GM12864 (cell line): ENCODE measurements at regions not wholly inside any gene's neighbourhood (a gene's known extent, or its start where the extent isn't known, plus 50 kb on each side); places are given as distances from the start of the nearest gene placed in this dataset.

Source experiments
- DNase-seq: peaks from one replicate; pipeline ENCODE4 v3.0.0-alpha.2; 2011; ENCODE audit warnings: low read depth
- H3K4me3 ChIP-seq: 2 replicates; pipeline ENCODE4 v1.5.1; 2011; ENCODE audit warnings: mild to moderate bottlenecking, low read depth, low read length, control low read depth
- CTCF ChIP-seq: IDR thresholded peaks from 2 replicates; pipeline ENCODE4 v1.5.1; 2011; ENCODE audit warnings: low read depth, mild to moderate bottlenecking, moderate library complexity, low read length, control low read depth, inconsistent platforms; ENCODE audit errors: missing control alignments

- no peak for DNase-seq
- no peak for TF ChIP-seq CTCF
- no peak overlapping the region for H3K4me3 ChIP-seq
These were observed 63.8 kb upstream of the DAPK1 start for GRCh38 chr9:87433853-87434252.

DNA sequence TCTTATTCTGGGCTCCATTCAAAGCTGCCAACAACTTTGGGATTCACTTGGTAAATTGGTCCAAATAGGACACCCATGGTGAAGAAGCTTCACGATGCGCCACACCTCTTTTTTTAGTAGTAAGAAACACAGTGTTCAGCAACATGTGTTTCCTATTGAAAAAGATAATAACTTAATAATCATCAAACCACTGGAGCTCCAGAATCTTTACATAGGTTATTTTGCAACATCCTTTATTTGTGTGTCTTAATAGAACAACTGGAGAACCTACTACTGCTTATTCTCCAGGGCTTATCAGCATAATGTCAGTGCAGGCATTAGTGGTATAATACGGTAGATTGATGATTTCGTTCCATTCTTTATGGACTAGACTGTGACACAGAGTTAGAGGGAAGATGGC lies 63.3 kb upstream of the DAPK1 start:
- no peak for TF ChIP-seq CTCF

GRCh38 chr9:87435189-87435880 lies 62.3 kb upstream of the DAPK1 start:
- no peak for TF ChIP-seq CTCF

More for the DNA sequence above, 63.3 kb upstream of the DAPK1 start:
- no peak overlapping the region for H3K4me3 ChIP-seq
- no peak for DNase-seq

DNA sequence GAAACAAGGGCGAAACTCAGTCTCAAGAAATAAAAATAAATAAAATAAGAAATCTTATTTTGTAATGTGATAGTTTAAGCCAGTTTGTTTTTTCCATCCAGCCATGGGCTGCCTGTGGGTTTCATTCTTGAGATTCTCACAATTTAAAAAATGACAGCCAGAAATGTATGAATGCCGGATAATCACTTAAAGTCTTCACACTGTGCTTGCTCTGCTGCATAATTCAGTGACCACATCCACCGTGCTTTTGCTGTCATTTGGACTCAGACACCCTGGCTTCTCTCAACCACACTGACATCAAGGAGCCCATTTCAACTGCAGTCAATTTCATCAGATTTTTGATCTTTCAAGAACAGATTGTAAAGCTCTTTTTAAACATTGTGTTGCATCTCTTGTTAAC lies 61.0 kb upstream of the DAPK1 start:
- DNase-seq, result no peak
- H3K4me3 ChIP-seq, result no peak overlapping the region
- TF ChIP-seq CTCF, result no peak

More at GRCh38 chr9:87435189-87435880, 62.3 kb upstream of the DAPK1 start:
- no peak for DNase-seq
- H3K4me3 ChIP-seq, result no peak overlapping the region

DNA sequence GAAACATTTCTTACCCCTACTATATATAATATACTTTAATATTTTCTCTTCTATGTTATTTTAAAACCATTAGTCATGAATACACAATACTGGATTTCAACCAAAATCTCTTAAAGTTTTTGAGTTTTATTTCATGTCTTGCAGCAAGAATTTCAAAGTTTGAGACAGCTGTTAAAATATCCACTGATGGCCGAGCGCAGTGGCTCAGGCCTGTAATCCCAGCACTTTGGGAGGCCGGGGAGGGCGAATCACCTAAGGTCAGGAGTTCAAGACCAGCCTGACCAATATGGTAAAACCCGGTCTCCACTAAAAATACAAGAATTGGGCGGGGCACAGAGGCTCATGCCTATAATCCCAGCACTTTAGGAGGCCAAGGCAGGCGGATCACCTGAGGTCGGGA lies 59.7 kb upstream of the DAPK1 start:
- no peak for TF ChIP-seq CTCF
- no peak for DNase-seq
- no peak overlapping the region for H3K4me3 ChIP-seq

DNA sequence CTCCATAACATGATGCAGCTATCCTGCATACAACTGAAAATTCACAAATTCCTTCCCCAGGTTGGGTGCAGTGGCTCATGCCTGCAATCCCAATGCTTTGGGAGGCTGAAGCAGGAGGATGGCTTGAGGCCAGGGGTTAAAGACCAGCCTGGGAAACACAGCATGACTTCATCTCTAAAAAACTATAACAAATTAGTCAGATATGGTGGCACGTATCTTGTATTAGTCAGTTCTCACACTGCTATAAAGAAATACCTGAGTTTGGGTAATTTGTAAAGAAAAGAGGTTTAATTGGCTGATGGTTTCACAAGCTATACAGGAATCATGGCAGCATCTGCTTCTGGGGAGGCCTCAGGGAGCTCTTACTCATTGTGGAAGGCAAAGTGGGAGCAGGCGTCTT lies 56.4 kb upstream of the DAPK1 start:
- DNase-seq, result no peak
- H3K4me3 ChIP-seq, result no peak overlapping the region
- no peak for TF ChIP-seq CTCF

- H3K4me3 ChIP-seq, result no peak overlapping the region
- no peak for TF ChIP-seq CTCF
- DNase-seq, result no peak
These were observed 55.2 kb upstream of the DAPK1 start for GRCh38 chr9:87442451-87442850.
